PC-3 (cell line): ENCODE measurements at regions not wholly inside any gene's neighbourhood (a gene's known extent, or its start where the extent isn't known, plus 50 kb on each side); places are given as distances from the start of the nearest gene placed in this dataset.
"Not testable (repeated sequence)": the region's sequence is repeated elsewhere in the genome, so short reads cannot be mapped to it uniquely, and the experiment has no call there.

Source experiments
- ATAC-seq: fragments of 200-7000 bp; cut with Tn5 transposase; 2 replicates; pipeline ENCODE4 v1.9.1; 2020; ENCODE audit warnings: mild to moderate bottlenecking, moderate library complexity
- BruUV-seq: library from RNA; stranded (reverse); fragments of 400-500 nt; replicated peaks from 2 replicates; lab custom pipeline; 2021; lab: Mats Ljungman, UMichigan
- CTCF ChIA-PET: fragments of 300-600 bp; sonication (Branson Sonifier 250); formaldehyde crosslinking; loops from one replicate; lab custom pipeline; 2022; ENCODE audit warnings: antibody characterized with exemption; lab: Charles Lee
- POLR2A ChIA-PET: fragments of 300-600 bp; sonication (Branson Sonifier 250); formaldehyde crosslinking; loops from one replicate; lab custom pipeline; 2022; ENCODE audit warnings: antibody characterized with exemption; ENCODE audit not compliant: unreplicated experiment; lab: Charles Lee
- DNase-seq: peaks from one replicate; pipeline ENCODE4 v3.0.0-alpha.2; 2015
- H2AFZ ChIP-seq: fragments of 300-600 bp; sonication (generic); 2 replicates; pipeline ENCODE4 v1.6.0; 2016; ENCODE audit warnings: antibody characterized with exemption, low read length
- H3F3A ChIP-seq: fragments of 300-600 bp; sonication (generic); one replicate; pipeline ENCODE4 v1.6.0; 2017; ENCODE audit warnings: antibody characterized with exemption, low read length, control low read depth, mild to moderate bottlenecking; ENCODE audit not compliant: unreplicated experiment
- H3K27ac ChIP-seq: fragments of 300-600 bp; sonication (generic); 2 replicates; pipeline ENCODE4 v1.5.1; 2016; ENCODE audit warnings: mild to moderate bottlenecking, low read length
- H3K27me3 ChIP-seq: fragments of 300-600 bp; sonication (generic); 2 replicates; pipeline ENCODE4 v1.6.1; 2016; ENCODE audit warnings: low read length, mixed read lengths
- H3K36me3 ChIP-seq: fragments of 300-600 bp; sonication (generic); 2 replicates; pipeline ENCODE4 v1.6.1; 2016; ENCODE audit warnings: low read depth, mixed run types, low read length, mixed read lengths
- H3K4me1 ChIP-seq: fragments of 300-600 bp; sonication (generic); 2 replicates; pipeline ENCODE4 v1.5.1; 2016; ENCODE audit warnings: low read length; ENCODE audit not compliant: insufficient read depth
- H3K4me2 ChIP-seq: fragments of 300-600 bp; sonication (generic); 2 replicates; pipeline ENCODE4 v1.6.0; 2016; ENCODE audit warnings: low read length
- H3K4me3 ChIP-seq: fragments of 300-600 bp; sonication (generic); 2 replicates; pipeline ENCODE4 v1.5.1; 2016; ENCODE audit warnings: mild to moderate bottlenecking, low read length, mixed read lengths
- H3K79me2 ChIP-seq: fragments of 300-600 bp; sonication (generic); 2 replicates; pipeline ENCODE4 v1.6.1; 2017; ENCODE audit warnings: low read length, mixed read lengths
- H3K9ac ChIP-seq: fragments of 300-600 bp; sonication (generic); 2 replicates; pipeline ENCODE4 v1.6.0; 2016; ENCODE audit warnings: mild to moderate bottlenecking, low read length
- H3K9me2 ChIP-seq: fragments of 300-600 bp; sonication (generic); replicated peaks from 2 replicates; pipeline ENCODE4 v1.6.1; 2016; ENCODE audit warnings: mixed run types, low read length, mixed read lengths
- H3K9me3 ChIP-seq: fragments of 300-600 bp; sonication (generic); 2 replicates; pipeline ENCODE4 v1.6.1; 2016; ENCODE audit warnings: low read length, mixed read lengths
- H4K20me1 ChIP-seq: fragments of 300-600 bp; sonication (generic); 2 replicates; pipeline ENCODE4 v1.6.1; 2016; ENCODE audit warnings: low read length, mixed read lengths
- EZH2 ChIP-seq: fragments of 300-600 bp; sonication (generic); IDR thresholded peaks from one replicate; pipeline ENCODE4 v1.6.1; 2017; ENCODE audit warnings: antibody characterized with exemption, mild to moderate bottlenecking, low read length; ENCODE audit not compliant: unreplicated experiment
- EZH2phosphoT487 ChIP-seq: fragments of 300-600 bp; sonication (generic); IDR thresholded peaks from 2 replicates; pipeline ENCODE4 v1.6.1; 2018; ENCODE audit warnings: mild to moderate bottlenecking, antibody characterized with exemption, low read length, borderline replicate concordance
- intact Hi-C: fragments of 100-400 bp; cut with micrococcal nuclease; formaldehyde crosslinking; loops from 2 replicates; pipeline ENCODE4 v1.9.0; 2023
- TF ChIP-seq, protein P1 (sequence below): fragments of 300-600 bp; sonication (generic); conservative IDR thresholded peaks from 2 replicates; pipeline ENCODE4 v1.5.1; 2017; ENCODE audit warnings: antibody characterized with exemption, low read depth, mild to moderate bottlenecking, low read length

DNA sequence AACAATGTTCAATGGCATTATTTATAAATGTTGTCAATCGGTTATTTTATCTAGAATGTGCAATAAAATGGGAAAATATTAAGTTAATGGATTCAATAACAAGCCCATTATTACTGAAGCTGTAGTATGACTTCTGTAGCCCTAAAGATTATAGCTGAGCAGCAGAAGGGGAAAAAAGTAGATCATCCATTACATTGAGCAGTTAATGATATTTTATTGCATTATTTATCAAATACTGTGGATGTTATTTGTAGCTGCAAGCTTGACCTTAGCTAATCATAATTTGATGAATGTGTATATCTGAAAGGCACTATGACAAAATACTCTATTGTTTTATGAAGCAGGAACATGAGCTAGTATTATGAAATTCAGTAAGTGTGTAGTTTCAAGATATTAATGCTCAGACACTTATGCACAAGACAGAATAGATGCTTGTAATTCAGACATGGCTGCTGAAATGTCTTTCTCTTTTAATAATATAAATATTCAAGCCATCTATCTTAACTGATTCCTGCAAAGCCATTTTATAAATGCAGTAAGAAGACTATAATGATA lies 131.5 kb upstream of the MGAT4C start:
- no peaks in the 10 kb centered on the region for H3K27me3 ChIP-seq
- TF ChIP-seq EZH2phosphoT487 (no peak), EZH2 (no peak)
- TF ChIP-seq, protein P1, sequence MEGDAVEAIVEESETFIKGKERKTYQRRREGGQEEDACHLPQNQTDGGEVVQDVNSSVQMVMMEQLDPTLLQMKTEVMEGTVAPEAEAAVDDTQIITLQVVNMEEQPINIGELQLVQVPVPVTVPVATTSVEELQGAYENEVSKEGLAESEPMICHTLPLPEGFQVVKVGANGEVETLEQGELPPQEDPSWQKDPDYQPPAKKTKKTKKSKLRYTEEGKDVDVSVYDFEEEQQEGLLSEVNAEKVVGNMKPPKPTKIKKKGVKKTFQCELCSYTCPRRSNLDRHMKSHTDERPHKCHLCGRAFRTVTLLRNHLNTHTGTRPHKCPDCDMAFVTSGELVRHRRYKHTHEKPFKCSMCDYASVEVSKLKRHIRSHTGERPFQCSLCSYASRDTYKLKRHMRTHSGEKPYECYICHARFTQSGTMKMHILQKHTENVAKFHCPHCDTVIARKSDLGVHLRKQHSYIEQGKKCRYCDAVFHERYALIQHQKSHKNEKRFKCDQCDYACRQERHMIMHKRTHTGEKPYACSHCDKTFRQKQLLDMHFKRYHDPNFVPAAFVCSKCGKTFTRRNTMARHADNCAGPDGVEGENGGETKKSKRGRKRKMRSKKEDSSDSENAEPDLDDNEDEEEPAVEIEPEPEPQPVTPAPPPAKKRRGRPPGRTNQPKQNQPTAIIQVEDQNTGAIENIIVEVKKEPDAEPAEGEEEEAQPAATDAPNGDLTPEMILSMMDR, result no peak
- H3K4me3 ChIP-seq, result no peak overlapping the region
- H3K9ac ChIP-seq, result no peak overlapping the region
- ChIA-PET CTCF (no interaction called here), POLR2A (no interaction called here)
- ATAC-seq (no peak), DNase-seq (no peak)
- no TSS peak for BruUV-seq
- no peaks in the 10 kb centered on the region for H3F3A ChIP-seq
- no peaks in the 10 kb centered on the region for H3K4me1 ChIP-seq
- H3K79me2 ChIP-seq, result no peaks in the 10 kb centered on the region
- intact Hi-C loops, result no loop called here
- no peaks in the 10 kb centered on the region for H3K9me3 ChIP-seq
- H3K36me3 ChIP-seq, result no peaks in the 10 kb centered on the region
- no peak overlapping the region for H3K4me2 ChIP-seq
- H3K9me2 ChIP-seq, result no peaks in the 10 kb centered on the region
- H3K27ac ChIP-seq, result no peak overlapping the region
- no peaks in the 10 kb centered on the region for H4K20me1 ChIP-seq
- no peak overlapping the region for H2AFZ ChIP-seq

DNA sequence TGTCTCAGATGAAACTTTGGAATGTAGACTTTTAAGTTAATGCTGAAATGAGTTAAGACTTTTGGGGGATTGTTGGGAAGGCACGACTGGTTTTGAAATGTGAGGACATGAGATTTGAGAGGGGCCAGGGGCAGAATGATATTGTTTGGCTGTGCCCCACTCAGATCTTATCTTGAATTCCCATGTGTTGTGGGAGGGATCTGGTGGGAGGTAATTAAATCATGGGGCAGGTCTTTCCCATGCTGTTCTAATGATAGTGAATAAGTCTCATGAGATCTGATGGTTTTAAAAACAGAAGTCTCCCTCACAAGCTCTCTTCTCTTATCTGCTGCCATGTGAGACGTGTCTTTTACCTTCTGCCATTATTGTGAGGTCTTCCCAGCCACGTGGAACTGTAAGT lies 127.6 kb upstream of the MGAT4C start:
- H2AFZ ChIP-seq, H3F3A ChIP-seq, H3K9me2 ChIP-seq, H3K79me2 ChIP-seq, H4K20me1 ChIP-seq, H3K9ac ChIP-seq, ATAC-seq, H3K4me2 ChIP-seq, H3K9me3 ChIP-seq, CTCF ChIA-PET, H3K36me3 ChIP-seq, H3K27ac ChIP-seq, DNase-seq, H3K27me3 ChIP-seq, BruUV-seq, POLR2A ChIA-PET, H3K4me1 ChIP-seq, intact Hi-C loops, H3K4me3 ChIP-seq: not testable (repeated sequence)

DNA sequence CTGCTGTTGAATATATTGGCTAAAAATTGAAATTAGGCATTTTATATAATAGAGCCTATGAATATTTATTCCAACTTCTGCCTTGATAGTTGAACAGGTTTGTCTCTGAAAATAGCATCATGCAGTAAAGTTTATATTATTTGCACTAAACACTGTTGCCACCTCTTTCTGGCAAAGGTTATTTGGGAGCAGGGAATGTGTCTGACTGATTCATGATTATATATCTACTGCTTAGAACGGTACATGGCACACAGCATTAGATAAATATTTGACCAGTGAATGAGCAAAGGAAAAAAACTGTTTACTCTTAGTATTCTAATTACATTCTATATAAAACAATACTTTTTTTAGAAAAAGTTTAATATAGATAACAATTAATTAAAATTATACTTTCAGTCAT lies 123.1 kb upstream of the MGAT4C start:
- TF ChIP-seq EZH2, result no peak
- TF ChIP-seq, protein P1, result no peak
- no peak for TF ChIP-seq EZH2phosphoT487
- Histone ChIP-seq H3K4me1 (peaks cover 8% of the 10 kb centered on the region; the same call in 1 of the 2 replicates), H4K20me1 (no peaks in the 10 kb centered on the region), H2AFZ (no peak overlapping the region), H3K4me3 (no peak overlapping the region), H3F3A (no peaks in the 10 kb centered on the region), H3K27ac (peak overlapping the region; percentile 47), H3K9ac (no peak overlapping the region), H3K9me3 (no peaks in the 10 kb centered on the region), H3K36me3 (no peaks in the 10 kb centered on the region), H3K9me2 (no peaks in the 10 kb centered on the region), H3K4me2 (no peak overlapping the region), H3K27me3 (no peaks in the 10 kb centered on the region), H3K79me2 (no peaks in the 10 kb centered on the region)
- ATAC-seq (peak; percentile 95), DNase-seq (peak; percentile 26)
- no TSS peak for BruUV-seq
- CTCF ChIA-PET, result no interaction called here
- intact Hi-C loops, result loop anchor here (1.0 to 10.0 kb wide), 2 partner anchors 57 to 115 kb away; no protein-coding TSS in a partner anchor
- POLR2A ChIA-PET, result no interaction called here
